ENCODE measurements at regions not wholly inside any gene's neighbourhood (a gene's known extent, or its start where the extent isn't known, plus 50 kb on each side); places are given as distances from the start of the nearest gene placed in this dataset.

GRCh38 chr1:29688471-29689365 lies 452.4 kb downstream of the PTPRU start:
- intact Hi-C loops (cut with DNase I): no loop called here

GRCh38 chr1:29687601-29688244 lies 451.4 kb downstream of the PTPRU start:
- H3K27ac ChIP-seq: no peak overlapping the region
- WGBS, 3 donors: 60 to 66% (median 64%) methylated on average over 4 of the region's 4 CpGs
- no peak overlapping the region for H3K4me3 ChIP-seq
- no peaks in the 10 kb centered on the region for H3K4me1 ChIP-seq (ENCODE audit: insufficient read depth)
- no peak for DNase-seq
- H3K27me3 ChIP-seq: no peaks in the 10 kb centered on the region
- intact Hi-C loops (cut with DNase I): no loop called here
- no peaks in the 10 kb centered on the region for H3K36me3 ChIP-seq
- no peaks in the 10 kb centered on the region for H3K9me3 ChIP-seq
- TF ChIP-seq EP300 (IDR thresholded peaks at IDR 0.05): no peak
- no peak for TF ChIP-seq CTCF (IDR thresholded peaks at IDR 0.05)
- no peak for TF ChIP-seq POLR2A (IDR thresholded peaks at IDR 0.05)

More at GRCh38 chr1:29688471-29689365, 452.4 kb downstream of the PTPRU start:
- no peaks in the 10 kb centered on the region for H3K27me3 ChIP-seq
- WGBS, 3 donors: 41 to 47% (median 43%) methylated on average over 14 of the region's 14 CpGs
- H3K36me3 ChIP-seq: no peaks in the 10 kb centered on the region
- H3K27ac ChIP-seq: no peak overlapping the region
- H3K4me3 ChIP-seq: no peak overlapping the region
- TF ChIP-seq EP300 (IDR thresholded peaks at IDR 0.05) (no peak), CTCF (IDR thresholded peaks at IDR 0.05) (no peak), POLR2A (IDR thresholded peaks at IDR 0.05) (no peak)
- no peaks in the 10 kb centered on the region for H3K4me1 ChIP-seq (ENCODE audit: insufficient read depth)
- DNase-seq: no peak
- H3K9me3 ChIP-seq: no peaks in the 10 kb centered on the region

- no peak for DNase-seq
- TF ChIP-seq EP300 (IDR thresholded peaks at IDR 0.05): no peak
- TF ChIP-seq CTCF (IDR thresholded peaks at IDR 0.05): no peak
- 58 to 75% (median 74%) methylated on average over 3 of the region's 3 CpGs for WGBS, 3 donors
- Histone ChIP-seq H3K36me3 (no peaks in the 10 kb centered on the region), H3K4me1 (ENCODE audit: insufficient read depth) (no peaks in the 10 kb centered on the region), H3K4me3 (no peak overlapping the region), H3K9me3 (no peaks in the 10 kb centered on the region), H3K27ac (no peak overlapping the region), H3K27me3 (no peaks in the 10 kb centered on the region)
- intact Hi-C loops (cut with DNase I): no loop called here
Measured at GRCh38 chr1:29687166-29687565, 450.8 kb downstream of the PTPRU start.

- intact Hi-C loops (cut with DNase I): no loop called here
- Histone ChIP-seq H3K27ac (no peak overlapping the region), H3K4me1 (ENCODE audit: insufficient read depth) (no peaks in the 10 kb centered on the region), H3K27me3 (no peaks in the 10 kb centered on the region), H3K36me3 (no peaks in the 10 kb centered on the region), H3K4me3 (no peak overlapping the region), H3K9me3 (no peaks in the 10 kb centered on the region)
- TF ChIP-seq CTCF (IDR thresholded peaks at IDR 0.05) (no peak), POLR2A (IDR thresholded peaks at IDR 0.05) (no peak), EP300 (IDR thresholded peaks at IDR 0.05) (no peak)
- DNase-seq: no peak
- 70 to 75% (median 71%) methylated on average over 22 of the region's 22 CpGs for WGBS, 3 donors
Measured at GRCh38 chr1:29686012-29686930, 449.9 kb downstream of the PTPRU start.

All from ovary (tissue), 7 donors.